Umbilical cord (tissue), 1 donor: ENCODE measurements at regions not wholly inside any gene's neighbourhood (a gene's known extent, or its start where the extent isn't known, plus 50 kb on each side); places are given as distances from the start of the nearest gene placed in this dataset.

Experiments
- DNase-seq: peaks from one replicate; pipeline ENCODE4 v3.0.0-alpha.2; 2015; ENCODE audit warnings: low spot score

- DNase-seq = peak; percentile 63
Measured at GRCh38 chr18:43571078-43571689, 293.9 kb upstream of the SYT4 start.

GRCh38 chr18:43572163-43572562 is 294.9 kb upstream of the SYT4 start:
- no peak for DNase-seq

GRCh38 chr18:43574974-43575373 is 297.7 kb upstream of the SYT4 start:
- no peak for DNase-seq

- DNase-seq = no peak
Measured at GRCh38 chr18:43578211-43578610, 300.9 kb upstream of the SYT4 start.

- DNase-seq = no peak
Measured at GRCh38 chr18:43578706-43579105, 301.4 kb upstream of the SYT4 start.

- no peak for DNase-seq
Measured at GRCh38 chr18:43581936-43582519, 304.7 kb upstream of the SYT4 start.

GRCh38 chr18:43587538-43588153 is 310.4 kb upstream of the SYT4 start:
- DNase-seq = peak; percentile 35

- DNase-seq = no peak
Measured at GRCh38 chr18:43588838-43589237, 311.5 kb upstream of the SYT4 start.

- no peak for DNase-seq
Measured at GRCh38 chr18:43589611-43590151, 312.4 kb upstream of the SYT4 start.

GRCh38 chr18:43590182-43590903 is 313.1 kb upstream of the SYT4 start:
- no peak for DNase-seq

- DNase-seq = no peak
Measured at GRCh38 chr18:43592269-43592668, 315.0 kb upstream of the SYT4 start.

GRCh38 chr18:43596105-43596712 is 318.9 kb upstream of the SYT4 start:
- peak; percentile 35 for DNase-seq

GRCh38 chr18:43601432-43601831 is 324.1 kb upstream of the SYT4 start:
- no peak for DNase-seq

- DNase-seq = no peak
Measured at GRCh38 chr18:43605224-43605623, 327.9 kb upstream of the SYT4 start.

- DNase-seq = no peak
Measured at GRCh38 chr18:43606795-43607194, 329.5 kb upstream of the SYT4 start.

- DNase-seq = peak; percentile 55
Measured at GRCh38 chr18:43620936-43621335, 343.6 kb upstream of the SYT4 start.

GRCh38 chr18:43622024-43622423 is 344.7 kb upstream of the SYT4 start:
- DNase-seq = no peak

- DNase-seq = no peak
Measured at GRCh38 chr18:43625582-43625981, 348.3 kb upstream of the SYT4 start.

GRCh38 chr18:43627848-43628530 is 350.7 kb upstream of the SYT4 start:
- no peak for DNase-seq

GRCh38 chr18:43634994-43635393 is 357.7 kb upstream of the SYT4 start:
- DNase-seq = no peak

- DNase-seq = no peak
Measured at GRCh38 chr18:43635397-43635796, 358.1 kb upstream of the SYT4 start.
